Left lung (tissue), 4 donors: ENCODE measurements at regions not wholly inside any gene's neighbourhood (a gene's known extent, or its start where the extent isn't known, plus 50 kb on each side); places are given as distances from the start of the nearest gene placed in this dataset.

ENCODE experiments used
- ATAC-seq: fragments of 200-7000 bp; cut with Tn5 transposase; one replicate; pipeline ENCODE4 v1.9.1; 2020; ENCODE audit warnings: moderate library complexity
- DNase-seq, 4 donors: peaks; one replicate each; pipeline ENCODE4 v3.0.0-alpha.2; 2013 to 2020
- H3K27ac ChIP-seq, 2 donors: fragments of 200-600 bp; sonication (generic) in 1 of 2; one replicate each; pipeline versions ENCODE4 v1.5.0 to v1.8.0; 2020 to 2021
- H3K27me3 ChIP-seq, 2 donors: fragments of 200-600 bp; sonication (generic) in 1 of 2; one replicate each; pipeline versions ENCODE4 v1.5.0 to v1.8.0; 2020 to 2021
- H3K36me3 ChIP-seq, 2 donors: fragments of 200-600 bp; sonication (generic) in 1 of 2; one replicate each; pipeline versions ENCODE4 v1.5.0 to v1.8.0; 2020 to 2021
- H3K4me1 ChIP-seq, 2 donors: fragments of 200-600 bp; one replicate each; pipeline ENCODE4 v1.8.0; 2021
- H3K4me3 ChIP-seq, 2 donors: fragments of 200-600 bp; sonication (generic) in 1 of 2; one replicate each; pipeline versions ENCODE4 v1.5.0 to v1.8.0; 2020 to 2021; ENCODE audit warnings: mild to moderate bottlenecking in 1 of 2
- H3K9me3 ChIP-seq, 2 donors: fragments of 200-600 bp; sonication (generic) in 1 of 2; one replicate each; pipeline versions ENCODE4 v1.5.0 to v1.8.0; 2020 to 2021
- intact Hi-C, 2 donors: fragments of 100-400 bp; cut with DNase I; formaldehyde crosslinking; loops; one replicate each; pipeline versions ENCODE4 v1.11.2 to v1.14.2; 2022
- TF ChIP-seq, protein P1 (sequence below), 2 donors: fragments of 200-600 bp; sonication (generic) in 1 of 2; IDR thresholded peaks; one replicate each; pipeline versions ENCODE4 v1.5.0 to v1.8.0; 2021; ENCODE audit warnings: antibody characterized with exemption in 2 of 2
- donor health status: DM: no; HTN: yes; CAD: no.
- donor health status: DM: no; HTN: no; CAD: no.

DNA sequence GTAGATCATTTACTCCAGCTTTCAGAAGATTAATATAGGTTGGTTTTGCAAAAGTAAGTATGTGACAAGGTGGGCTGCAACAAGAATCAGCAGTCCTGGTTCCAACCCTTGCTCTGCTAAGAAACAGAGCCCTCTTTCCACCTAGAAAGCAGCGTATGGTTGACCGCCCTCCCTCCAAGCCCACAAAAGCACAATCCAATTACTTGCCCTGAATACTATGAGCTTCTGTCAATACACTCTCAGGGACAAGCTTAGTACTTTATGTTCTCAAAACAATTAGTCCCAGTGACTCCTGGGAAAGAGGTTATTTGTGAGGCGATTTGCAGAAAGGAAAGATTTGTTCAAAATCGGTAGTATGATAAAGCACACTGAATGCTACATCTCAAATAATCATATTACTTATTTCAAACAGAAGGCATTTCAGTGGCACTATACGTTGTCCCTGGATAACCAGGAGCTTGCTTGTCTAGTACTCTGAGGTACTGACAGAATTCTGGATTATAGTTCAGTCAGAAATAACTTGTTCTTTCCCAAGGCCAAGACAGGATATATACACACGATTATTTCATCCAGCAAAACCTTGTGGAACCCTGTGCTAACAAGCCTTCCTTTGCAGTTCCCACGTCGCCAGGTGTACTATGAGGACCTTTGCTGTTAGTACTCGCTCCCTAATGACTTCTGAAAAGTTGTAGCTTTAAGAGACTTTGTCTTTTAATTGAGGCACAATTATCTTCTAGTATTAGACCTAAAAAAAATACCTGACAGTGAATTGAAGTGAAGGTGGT, 96.9 kb upstream of the ADTRP start:
- intact Hi-C loops = no loop called here
- no peak overlapping the region for H3K27ac ChIP-seq
- TF ChIP-seq, protein P1, sequence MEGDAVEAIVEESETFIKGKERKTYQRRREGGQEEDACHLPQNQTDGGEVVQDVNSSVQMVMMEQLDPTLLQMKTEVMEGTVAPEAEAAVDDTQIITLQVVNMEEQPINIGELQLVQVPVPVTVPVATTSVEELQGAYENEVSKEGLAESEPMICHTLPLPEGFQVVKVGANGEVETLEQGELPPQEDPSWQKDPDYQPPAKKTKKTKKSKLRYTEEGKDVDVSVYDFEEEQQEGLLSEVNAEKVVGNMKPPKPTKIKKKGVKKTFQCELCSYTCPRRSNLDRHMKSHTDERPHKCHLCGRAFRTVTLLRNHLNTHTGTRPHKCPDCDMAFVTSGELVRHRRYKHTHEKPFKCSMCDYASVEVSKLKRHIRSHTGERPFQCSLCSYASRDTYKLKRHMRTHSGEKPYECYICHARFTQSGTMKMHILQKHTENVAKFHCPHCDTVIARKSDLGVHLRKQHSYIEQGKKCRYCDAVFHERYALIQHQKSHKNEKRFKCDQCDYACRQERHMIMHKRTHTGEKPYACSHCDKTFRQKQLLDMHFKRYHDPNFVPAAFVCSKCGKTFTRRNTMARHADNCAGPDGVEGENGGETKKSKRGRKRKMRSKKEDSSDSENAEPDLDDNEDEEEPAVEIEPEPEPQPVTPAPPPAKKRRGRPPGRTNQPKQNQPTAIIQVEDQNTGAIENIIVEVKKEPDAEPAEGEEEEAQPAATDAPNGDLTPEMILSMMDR (IDR thresholded peaks at IDR 0.05) = no peak
- H3K4me3 ChIP-seq = no peak overlapping the region
- DNase-seq = no peak
- H3K36me3 ChIP-seq = no peaks in the 10 kb centered on the region
- H3K4me1 ChIP-seq = no peaks in the 10 kb centered on the region
- H3K27me3 ChIP-seq = no peaks in the 10 kb centered on the region
- H3K9me3 ChIP-seq = no peaks in the 10 kb centered on the region
- no peak for ATAC-seq

DNA sequence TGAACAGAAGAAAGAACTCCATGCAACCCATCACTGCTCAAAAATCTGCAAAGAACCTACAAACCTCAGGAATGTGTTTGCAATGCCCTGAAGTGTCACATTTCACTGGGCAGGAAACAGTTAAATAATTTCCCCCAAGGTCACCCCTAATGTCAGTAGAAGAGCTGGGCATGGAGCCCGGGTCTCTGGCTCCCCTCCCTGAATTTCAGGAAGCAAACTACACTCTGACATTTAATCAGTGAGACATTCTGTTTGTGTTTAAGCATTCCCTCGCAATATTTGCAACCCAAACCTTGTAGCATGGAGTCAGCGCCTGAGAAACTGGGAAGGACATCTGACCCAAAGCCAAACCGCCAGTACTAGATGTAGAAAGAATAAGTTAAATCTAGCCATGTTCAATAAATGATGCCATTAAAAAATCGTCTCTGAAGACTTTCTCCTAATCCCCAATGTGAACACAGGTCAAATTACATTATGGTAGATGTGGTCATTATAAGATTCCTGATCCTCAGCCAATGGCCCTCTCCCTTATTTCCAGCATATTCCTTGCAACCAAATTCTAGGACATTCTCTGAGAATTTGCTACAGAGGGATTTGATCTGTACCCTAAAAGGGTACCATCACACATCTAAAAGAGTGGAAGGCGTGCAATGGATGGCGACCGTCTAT, 91.2 kb upstream of the ADTRP start:
- H3K27ac ChIP-seq = no peak overlapping the region
- DNase-seq = peak in 2 of 4 donors; percentile 82 to 88
- peak; percentile 24 for ATAC-seq

DNA sequence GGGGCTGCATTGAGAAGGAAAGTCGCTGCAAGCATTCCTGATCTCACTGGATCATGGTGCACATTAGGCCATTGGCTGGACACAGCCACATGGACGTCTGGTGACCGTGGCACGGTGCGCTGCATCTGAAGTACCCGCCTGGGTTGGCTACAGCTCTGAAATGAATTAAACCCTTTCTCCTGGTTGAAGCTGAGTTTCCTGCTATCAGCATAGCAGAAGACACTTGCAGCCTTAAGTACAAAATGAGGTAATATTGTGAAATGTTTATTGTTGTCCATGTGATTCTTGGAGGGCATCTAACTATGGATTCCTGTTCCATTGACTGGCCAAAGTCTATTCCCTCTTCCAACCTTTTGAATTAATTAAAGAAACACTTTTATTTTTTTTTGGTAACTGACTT, 89.8 kb upstream of the ADTRP start:
- H3K27me3 ChIP-seq = no peaks in the 10 kb centered on the region
- H3K27ac ChIP-seq = no peak overlapping the region
- no peak for ATAC-seq
- H3K36me3 ChIP-seq = no peaks in the 10 kb centered on the region
- intact Hi-C loops = no loop called here
- H3K9me3 ChIP-seq = no peaks in the 10 kb centered on the region
- H3K4me1 ChIP-seq = no peaks in the 10 kb centered on the region
- DNase-seq = no peak
- H3K4me3 ChIP-seq = no peak overlapping the region
- TF ChIP-seq, protein P1 (IDR thresholded peaks at IDR 0.05) = no peak

More for the DNA sequence above, 91.2 kb upstream of the ADTRP start:
- H3K4me1 ChIP-seq = no peaks in the 10 kb centered on the region
- no peaks in the 10 kb centered on the region for H3K9me3 ChIP-seq
- no peaks in the 10 kb centered on the region for H3K27me3 ChIP-seq
- TF ChIP-seq, protein P1 (IDR thresholded peaks at IDR 0.05) = no peak
- H3K36me3 ChIP-seq = no peaks in the 10 kb centered on the region
- no peak overlapping the region for H3K4me3 ChIP-seq
- intact Hi-C loops = no loop called here

DNA sequence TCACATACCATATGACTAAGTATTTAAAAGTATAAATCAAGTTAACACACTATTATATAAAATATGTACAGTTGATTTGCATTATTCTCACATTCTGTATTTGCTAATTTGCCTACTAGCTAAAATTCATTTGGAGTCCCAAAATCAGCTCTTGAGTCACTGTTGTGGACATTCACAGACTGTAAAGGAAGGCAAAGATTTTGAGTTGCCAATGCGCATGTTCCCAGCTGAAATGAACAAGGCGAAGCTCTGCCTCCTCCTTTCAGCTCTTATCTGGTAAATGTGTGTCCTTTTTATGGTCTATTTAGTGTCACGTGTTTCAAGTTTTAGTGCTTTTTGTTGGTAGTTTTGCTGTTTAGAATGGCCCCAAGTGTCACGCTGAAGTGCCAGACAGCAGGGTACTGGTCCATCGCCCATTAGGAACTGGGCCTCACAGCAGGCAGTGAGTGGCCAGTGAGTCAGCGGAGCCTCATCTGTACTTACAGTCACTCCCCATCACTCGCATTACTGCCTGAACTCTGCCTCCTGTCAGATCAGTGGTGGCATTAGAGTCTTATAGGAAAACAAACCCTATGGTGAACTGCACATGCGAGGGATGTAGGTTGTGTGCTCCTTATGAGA, 87.2 kb upstream of the ADTRP start:
- intact Hi-C loops = no loop called here
- Histone ChIP-seq H3K36me3 (no peaks in the 10 kb centered on the region), H3K4me1 (no peaks in the 10 kb centered on the region), H3K27me3 (no peaks in the 10 kb centered on the region), H3K27ac (no peak overlapping the region), H3K9me3 (no peaks in the 10 kb centered on the region), H3K4me3 (no peak overlapping the region)
- ATAC-seq (no peak), DNase-seq (no peak)
- TF ChIP-seq, protein P1 (IDR thresholded peaks at IDR 0.05) = no peak

DNA sequence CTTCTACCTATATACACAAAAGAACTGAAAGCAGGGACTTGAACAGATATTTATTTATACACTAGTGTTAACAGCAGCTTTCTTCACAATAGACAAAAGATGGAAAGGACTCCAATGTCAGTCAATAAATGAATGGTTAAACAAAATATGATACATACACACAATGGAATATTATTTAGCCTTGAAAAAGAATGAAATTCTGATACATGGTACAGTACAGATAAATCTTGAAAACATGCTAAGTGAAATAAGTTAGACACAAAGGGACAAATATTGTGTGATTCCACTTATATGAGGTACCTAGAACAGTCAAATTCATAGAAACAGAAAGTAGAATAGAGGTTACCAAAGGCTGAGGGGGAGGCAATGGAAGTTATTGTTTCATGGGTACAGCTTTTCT, 79.8 kb upstream of the ADTRP start:
- H3K9me3 ChIP-seq = no peaks in the 10 kb centered on the region
- no peak for ATAC-seq

More for the DNA sequence above, 79.8 kb upstream of the ADTRP start:
- no peaks in the 10 kb centered on the region for H3K27me3 ChIP-seq
- peaks cover 8 to 14% of the 10 kb centered on the region in 2 donors for H3K4me1 ChIP-seq
- intact Hi-C loops = no loop called here
- no peak for DNase-seq
- no peak overlapping the region for H3K4me3 ChIP-seq
- H3K36me3 ChIP-seq = no peaks in the 10 kb centered on the region
- TF ChIP-seq, protein P1 (IDR thresholded peaks at IDR 0.05) = no peak
- no peak overlapping the region for H3K27ac ChIP-seq
